NCI-H2029 (cell line): ENCODE measurements at regions not wholly inside any gene's neighbourhood (a gene's known extent, or its start where the extent isn't known, plus 50 kb on each side); places are given as distances from the start of the nearest gene placed in this dataset.
A peak's percentile ranks its signal among the peaks of the same experiment; 100 is the strongest.
"Not testable (repeated sequence)": the region's sequence is repeated elsewhere in the genome, so short reads cannot be mapped to it uniquely, and the experiment has no call there.

Source experiments
- DNase-seq: peaks from one replicate; lab custom pipeline; 2025; lab: John Stamatoyannopoulos, UW

- peak; percentile 88 for DNase-seq
Measured at GRCh38 chr10:78458983-78459638, 425.4 kb downstream of the RPS24 start.

DNA sequence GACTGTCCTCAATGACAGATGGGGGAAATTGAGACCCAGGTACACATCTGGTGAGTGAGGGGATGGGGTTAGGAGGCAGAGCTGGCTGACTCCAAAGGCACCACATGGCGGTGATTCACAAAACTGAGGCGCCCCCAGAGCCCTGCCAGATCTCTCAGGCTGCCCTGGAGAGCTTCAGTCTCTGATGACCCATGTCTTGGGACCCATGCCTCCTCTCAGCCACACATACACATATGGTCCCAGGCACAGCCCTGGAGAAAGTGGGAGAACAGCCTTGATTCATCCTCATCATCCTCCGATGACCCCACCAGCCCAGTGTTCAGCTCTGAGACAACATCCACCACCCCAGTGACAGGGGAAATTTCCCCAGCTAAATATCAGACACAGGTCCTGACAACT is 426.0 kb downstream of the RPS24 start:
- no peak for DNase-seq

- DNase-seq: no peak
Measured at GRCh38 chr10:78460204-78460603, 426.5 kb downstream of the RPS24 start.

DNA sequence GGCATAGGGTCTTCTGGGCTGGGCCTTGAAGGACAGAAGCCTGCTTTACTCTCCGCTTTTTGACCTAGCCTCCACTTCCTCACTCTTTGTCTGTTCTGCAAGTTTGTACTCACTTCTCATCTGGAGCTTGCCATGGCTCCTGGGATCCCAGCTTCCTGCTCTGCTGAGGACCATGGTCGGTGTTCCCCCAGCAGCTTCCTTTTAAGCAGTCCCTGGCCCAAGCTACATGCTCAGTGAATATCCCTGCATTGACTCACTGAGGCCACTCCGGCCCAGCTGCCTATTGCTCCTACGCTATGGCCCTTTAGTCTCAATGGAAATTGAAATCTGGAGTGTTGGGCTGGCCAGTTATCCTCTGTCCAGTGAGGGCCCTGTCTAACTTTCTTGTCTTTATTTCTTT is 427.7 kb downstream of the RPS24 start:
- DNase-seq: no peak

DNA sequence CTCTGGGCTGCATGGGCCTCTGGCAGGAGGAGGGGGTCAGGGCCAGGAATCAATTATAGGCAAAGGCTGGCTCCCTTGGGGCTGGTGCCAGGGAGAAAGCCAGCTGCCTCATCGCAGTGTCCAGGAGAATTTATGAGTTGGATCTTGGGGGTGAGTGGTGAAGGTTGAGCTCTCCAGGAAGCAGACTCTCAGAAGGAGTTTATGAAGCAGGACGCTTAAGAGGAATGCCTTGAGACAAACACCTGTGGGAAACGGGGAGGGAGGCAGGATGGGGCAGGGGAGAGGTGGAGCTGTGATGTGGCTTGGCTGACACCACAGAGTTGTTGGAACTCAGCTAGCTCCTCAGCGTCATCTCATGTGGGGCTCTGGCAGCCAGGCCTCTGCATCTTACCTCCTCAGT is 428.5 kb downstream of the RPS24 start:
- DNase-seq: no peak

GRCh38 chr10:78462726-78463228 is 429.1 kb downstream of the RPS24 start:
- DNase-seq: no peak

DNA sequence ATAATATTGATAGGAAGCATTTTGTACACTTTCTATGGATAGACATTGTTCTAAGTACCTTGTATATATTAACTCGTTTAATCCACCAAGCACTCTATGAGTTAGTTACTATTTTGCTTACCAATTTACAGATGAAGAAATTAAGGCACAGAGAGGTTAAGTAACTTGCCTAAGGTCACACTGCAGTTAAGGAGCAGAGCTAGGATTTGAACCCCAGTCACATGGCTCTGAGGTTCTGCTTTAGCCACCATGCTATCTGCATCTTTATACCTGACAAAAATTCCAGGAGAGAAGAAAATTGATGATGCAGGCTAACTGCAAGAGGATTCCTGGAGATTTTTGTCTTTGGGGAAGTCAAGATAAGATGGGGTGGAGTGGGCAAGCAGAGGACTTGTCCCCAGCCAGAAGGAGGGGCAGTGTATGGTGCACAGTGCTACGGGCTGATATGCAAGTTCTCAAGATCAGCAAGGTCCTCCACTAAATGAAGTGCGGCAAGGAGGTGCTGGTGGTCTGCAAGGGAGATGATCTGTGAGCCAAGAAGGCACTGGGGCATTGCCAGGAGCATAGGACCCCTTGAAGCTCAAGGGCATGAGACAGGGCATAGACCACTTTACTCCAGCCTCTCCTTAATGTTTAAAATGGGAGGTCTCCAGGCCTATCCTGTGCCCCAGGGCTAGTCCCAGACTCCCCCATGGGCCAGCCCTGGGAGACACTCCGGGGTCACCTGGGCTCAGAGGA is 430.6 kb downstream of the RPS24 start:
- no peak for DNase-seq

- DNase-seq: no peak
Measured at GRCh38 chr10:78464856-78465267, 431.2 kb downstream of the RPS24 start.

- DNase-seq: no peak
Measured at GRCh38 chr10:78465431-78465830, 431.8 kb downstream of the RPS24 start.

GRCh38 chr10:78467496-78468106 is 433.9 kb downstream of the RPS24 start:
- no peak for DNase-seq

DNA sequence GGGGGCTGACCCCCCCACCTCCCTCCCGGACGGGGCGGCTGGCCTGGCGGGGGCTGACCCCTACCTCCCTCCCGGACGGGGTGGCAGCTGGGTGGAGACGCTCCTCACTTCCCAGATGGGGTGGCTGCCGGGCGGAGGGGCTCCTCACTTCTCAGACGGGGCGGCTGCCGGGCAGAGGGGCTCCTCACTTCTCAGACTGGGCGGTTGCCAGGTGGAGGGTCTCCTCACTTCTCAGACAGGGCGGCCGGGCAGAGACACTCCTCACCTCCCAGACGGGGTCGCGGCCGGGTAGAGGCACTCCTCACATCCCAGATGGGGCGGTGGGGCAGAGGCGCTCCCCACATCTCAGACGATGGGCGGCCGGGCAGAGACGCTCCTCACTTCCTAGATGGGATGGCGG is 435.1 kb downstream of the RPS24 start:
- DNase-seq: not testable (repeated sequence)

DNA sequence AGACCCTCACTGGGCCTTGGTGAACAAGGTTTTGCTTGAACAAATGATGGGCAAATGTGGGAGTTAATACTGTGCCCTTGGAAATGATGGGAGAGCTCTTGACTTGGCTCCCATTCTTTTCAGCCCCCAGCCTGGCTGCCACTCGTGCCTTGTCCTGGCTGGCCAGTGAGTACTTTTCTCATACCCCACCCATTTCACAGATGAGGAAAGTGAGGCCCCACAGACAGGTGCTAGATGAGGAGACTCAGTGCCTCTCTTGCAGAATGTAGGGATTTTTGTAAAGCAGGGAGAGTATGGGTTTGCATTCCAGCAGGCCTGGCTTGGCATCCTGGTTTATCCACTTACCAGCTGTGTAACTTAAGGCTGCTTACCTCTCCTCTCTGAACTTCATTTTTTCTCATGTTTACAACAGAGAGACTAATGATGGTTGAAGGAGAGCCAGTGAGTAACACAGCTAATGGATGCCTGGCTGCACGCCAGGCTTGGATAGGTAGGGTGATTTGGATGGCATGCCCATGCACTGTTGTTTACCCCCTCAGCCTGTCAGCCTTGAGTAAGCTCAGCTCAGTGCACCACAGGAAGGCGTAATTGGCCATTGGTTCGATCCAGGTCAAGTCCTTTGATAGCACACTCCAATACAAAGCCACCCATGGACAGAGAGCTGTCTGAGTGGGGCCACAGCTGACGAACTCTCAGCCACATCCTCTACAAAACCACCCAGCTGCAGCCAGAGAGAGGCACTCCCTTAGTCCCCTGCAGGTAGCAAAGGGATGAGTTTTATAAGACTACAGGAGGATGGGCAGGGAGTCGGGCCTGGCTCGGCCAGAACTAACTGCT is 436.8 kb downstream of the RPS24 start:
- peak; percentile 89 for DNase-seq

- DNase-seq: no peak
Measured at GRCh38 chr10:78471326-78471722, 437.7 kb downstream of the RPS24 start.

GRCh38 chr10:78471723-78472550 is 438.3 kb downstream of the RPS24 start:
- DNase-seq: no peak

DNA sequence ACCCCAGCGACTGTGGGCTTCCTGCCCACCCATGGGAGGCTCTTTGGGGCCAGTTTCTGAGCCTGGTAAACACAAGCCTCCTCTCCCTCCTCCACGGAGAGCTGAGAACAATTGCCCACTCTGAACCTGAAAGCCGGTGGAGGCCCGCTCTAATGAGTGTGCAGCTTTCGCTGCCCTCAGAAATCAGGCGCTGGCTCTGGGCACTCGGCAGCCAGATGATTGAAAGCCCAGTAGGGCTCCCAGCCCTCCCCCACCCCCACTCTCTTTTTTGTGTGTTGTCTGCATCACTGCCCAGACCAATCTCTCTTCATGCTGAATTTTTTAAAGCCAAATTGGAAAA is 438.9 kb downstream of the RPS24 start:
- no peak for DNase-seq

DNA sequence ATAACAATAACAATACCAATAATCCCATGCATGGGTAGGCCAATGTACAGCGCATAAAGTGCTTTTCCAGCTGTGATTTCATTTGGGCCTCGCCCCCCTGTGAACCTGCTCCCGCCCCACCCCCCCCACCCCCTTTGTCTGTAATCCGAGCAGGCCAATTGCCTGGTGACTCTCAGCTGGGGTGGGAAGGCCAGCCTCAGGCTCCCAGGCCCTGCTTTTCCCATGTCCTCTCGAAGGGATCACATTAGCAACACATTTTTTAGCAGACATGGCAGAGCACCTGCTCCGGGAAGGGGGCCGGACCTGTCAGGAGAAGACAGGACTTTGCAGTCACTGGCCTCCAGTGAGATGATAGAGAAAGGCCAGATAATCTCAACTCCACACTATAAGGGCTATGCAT is 439.3 kb downstream of the RPS24 start:
- no peak for DNase-seq

GRCh38 chr10:78474743-78475142 is 441.1 kb downstream of the RPS24 start:
- DNase-seq: no peak

DNA sequence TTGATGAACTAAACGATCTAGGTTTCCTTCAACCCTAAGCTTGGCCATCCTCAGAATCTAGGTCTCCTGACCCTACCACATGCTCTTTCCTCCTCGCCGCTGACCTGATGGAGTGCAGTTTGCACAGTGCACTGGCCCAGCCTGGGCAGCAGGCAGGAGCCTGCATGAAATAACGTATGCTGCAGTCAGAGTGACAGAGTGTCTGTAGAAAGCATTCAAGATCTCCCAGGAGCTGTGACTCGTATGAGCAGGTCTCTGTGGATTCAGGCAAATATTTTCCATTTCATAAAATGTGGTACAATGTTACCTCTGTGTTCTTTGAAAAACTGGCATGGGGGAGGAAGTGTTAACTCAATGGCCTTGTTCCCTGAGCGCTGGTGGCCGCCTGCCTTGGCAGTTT is 441.8 kb downstream of the RPS24 start:
- DNase-seq: no peak

DNA sequence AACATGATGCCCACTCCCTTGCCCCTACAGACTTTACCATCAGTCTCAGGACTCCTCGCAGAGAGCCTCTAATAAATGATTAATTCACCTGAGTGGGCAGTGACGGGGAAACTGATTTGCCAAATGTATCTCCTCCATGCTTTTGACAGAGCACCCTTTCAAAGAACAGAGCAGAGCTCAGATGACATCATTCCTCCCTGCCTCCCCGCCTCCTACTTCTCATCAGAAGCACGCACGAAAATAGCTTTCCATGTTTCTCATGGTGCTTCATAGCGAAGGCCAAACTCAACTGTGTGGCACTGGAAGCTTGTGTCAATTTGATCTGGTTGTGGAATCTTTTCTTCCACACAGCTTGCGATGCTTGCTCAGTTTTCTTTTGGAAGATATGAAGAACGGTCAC is 442.5 kb downstream of the RPS24 start:
- no peak for DNase-seq

DNA sequence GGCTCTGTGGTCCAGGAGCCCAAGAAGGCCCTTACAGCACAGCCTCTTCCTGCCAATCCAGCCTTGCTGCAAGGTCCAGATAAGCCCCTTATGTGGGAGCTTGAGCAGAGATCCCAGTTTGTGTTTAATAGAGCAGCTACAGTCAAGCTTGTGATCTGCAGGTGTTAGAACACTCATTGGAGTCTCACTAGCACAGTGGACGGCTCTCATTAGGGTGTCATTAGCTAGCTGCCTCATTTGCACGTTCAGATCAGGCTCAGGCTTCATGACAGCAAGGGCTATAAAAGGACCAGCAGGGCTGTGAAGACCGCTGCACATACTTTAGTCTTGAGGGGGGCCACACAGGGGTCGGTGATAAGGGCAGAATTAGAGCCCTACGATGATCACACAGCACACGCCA is 443.2 kb downstream of the RPS24 start:
- no peak for DNase-seq

GRCh38 chr10:78478919-78479318 is 445.3 kb downstream of the RPS24 start:
- no peak for DNase-seq

GRCh38 chr10:78479467-78479866 is 445.8 kb downstream of the RPS24 start:
- DNase-seq: no peak
